B cell (primary cell): ENCODE measurements at regions not wholly inside any gene's neighbourhood (a gene's known extent, or its start where the extent isn't known, plus 50 kb on each side); places are given as distances from the start of the nearest gene placed in this dataset.
"Not testable (repeated sequence)": the region's sequence is repeated elsewhere in the genome, so short reads cannot be mapped to it uniquely, and the experiment has no call there.

Experiments used
- ATAC-seq: fragments of 200-7000 bp; cut with Tn5 transposase; one replicate; pipeline ENCODE4 v1.10.0; 2021; ENCODE audit warnings: low read depth, mild to moderate bottlenecking, moderate number of reproducible peaks, moderate library complexity
- CTCF ChIA-PET: fragments of 350-600 bp; sonication (Branson Sonifier 250); formaldehyde crosslinking; loops from one replicate; lab custom pipeline; 2021; ENCODE audit warnings: antibody characterized with exemption, inconsistent platforms; lab: Charles Lee
- POLR2A ChIA-PET: fragments of 350-600 bp; sonication (Branson Sonifier 250); formaldehyde crosslinking; loops from one replicate; lab custom pipeline; 2021; ENCODE audit warnings: antibody characterized with exemption; lab: Charles Lee
- DNase-seq: peaks from one replicate; pipeline ENCODE4 v3.0.0; 2013
- H2AFZ ChIP-seq: 2 replicates; pipeline ENCODE4 v1.6.1; 2012; ENCODE audit warnings: mild to moderate bottlenecking, low read depth, low read length; ENCODE audit not compliant: insufficient read depth, poor library complexity, severe bottlenecking
- H3K27ac ChIP-seq, 2 donors: 1 replicate in 1 of 2; 2 replicates in 1 of 2; pipeline ENCODE4 v1.5.1; 2012 to 2013; ENCODE audit warnings: low read length in 2 of 2, mild to moderate bottlenecking in 2 of 2, moderate library complexity in 1 of 2
- H3K27me3 ChIP-seq, 4 experiments: fragments of 200-600 bp in 1 of 4; sonication (generic) in 1 of 4; replicated peaks in 1 of 4; 1 replicate in 2 of 4; 2 replicates in 2 of 4; pipeline versions ENCODE4 v1.6.1 to v1.7.0; 2013 to 2016; ENCODE audit warnings: low read length in 3 of 4, mild to moderate bottlenecking in 2 of 4, mixed read lengths in 1 of 4, moderate library complexity in 1 of 4; ENCODE audit not compliant: insufficient read depth in 4 of 4, control insufficient read depth in 3 of 4; ENCODE audit errors: control extremely low read depth in 1 of 4
- H3K36me3 ChIP-seq, 2 experiments: replicated peaks in 1 of 2; 1 replicate in 1 of 2; 2 replicates in 1 of 2; pipeline versions ENCODE4 v1.6.1 to v1.7.1; 2013; ENCODE audit warnings: low read length in 1 of 2; ENCODE audit not compliant: insufficient read depth in 2 of 2, control insufficient read depth in 1 of 2; ENCODE audit errors: control extremely low read depth in 1 of 2, extremely low read depth in 1 of 2
- H3K4me1 ChIP-seq, 2 donors: fragments of 200-600 bp in 1 of 2; sonication (generic) in 1 of 2; 1 replicate in 1 of 2; 2 replicates in 1 of 2; pipeline versions ENCODE4 v1.5.1 to v1.6.1; 2013 to 2017; ENCODE audit warnings: low read length in 2 of 2; ENCODE audit not compliant: control insufficient read depth in 2 of 2, insufficient read depth in 2 of 2
- H3K4me2 ChIP-seq: replicated peaks from 2 replicates; pipeline ENCODE3; 2012; ENCODE audit warnings: mild to moderate bottlenecking, low read depth, low read length; ENCODE audit not compliant: poor library complexity, severe bottlenecking
- H3K4me3 ChIP-seq, 5 experiments: fragments of 200-600 bp in 1 of 5; sonication (generic) in 1 of 5; 1 replicate in 3 of 5; 2 replicates in 2 of 5; pipeline versions ENCODE4 v1.5.1 to v1.7.0; 2011 to 2016; ENCODE audit warnings: low read length in 4 of 5, mild to moderate bottlenecking in 4 of 5, low read depth in 2 of 5, control low read depth in 1 of 5, moderate library complexity in 1 of 5; ENCODE audit not compliant: insufficient read depth in 1 of 5; ENCODE audit errors: control extremely low read depth in 1 of 5, extremely low read depth in 1 of 5
- H3K79me2 ChIP-seq: fragments of 200-600 bp; sonication (generic); one replicate; pipeline ENCODE4 v1.6.0; 2016; ENCODE audit warnings: low read length; ENCODE audit not compliant: control insufficient read depth, insufficient read depth
- H3K9ac ChIP-seq: fragments of 200-600 bp; sonication (generic); 2 replicates; pipeline ENCODE4 v1.6.1; 2017; ENCODE audit warnings: mild to moderate bottlenecking, low read length, moderate library complexity
- H3K9me3 ChIP-seq, 3 donors: one replicate each; pipeline versions ENCODE4 v1.6.1 to v1.7.1; 2013; ENCODE audit warnings: low read length in 2 of 3; ENCODE audit not compliant: control insufficient read depth in 2 of 3, insufficient read depth in 1 of 3; ENCODE audit errors: control extremely low read depth in 1 of 3
- H4K20me1 ChIP-seq: 2 replicates; pipeline ENCODE4 v1.6.0; 2012; ENCODE audit warnings: mild to moderate bottlenecking, low read length; ENCODE audit not compliant: insufficient read depth, control insufficient read depth, poor library complexity, severe bottlenecking
- H3K27ac Mint-ChIP-seq: one replicate; pipeline ENCODE4 v1.8.0; 2021; ENCODE audit warnings: mixed read lengths
- H3K27me3 Mint-ChIP-seq: one replicate; pipeline ENCODE4 v1.8.0; 2021; ENCODE audit warnings: mixed read lengths
- H3K4me1 Mint-ChIP-seq: one replicate; pipeline ENCODE4 v1.8.0; 2021; ENCODE audit warnings: mixed read lengths
- H3K4me3 Mint-ChIP-seq: one replicate; pipeline ENCODE4 v1.8.0; 2021; ENCODE audit warnings: mixed read lengths
- H3K9me3 Mint-ChIP-seq: one replicate; pipeline ENCODE4 v1.8.0; 2022; ENCODE audit warnings: mixed read lengths; ENCODE audit not compliant: insufficient read depth
- CTCF ChIP-seq: fragments of 200-600 bp; IDR thresholded peaks from one replicate; pipeline ENCODE4 v1.8.0; 2022; ENCODE audit warnings: antibody characterized with exemption, mild to moderate bottlenecking
- EZH2 ChIP-seq: IDR thresholded peaks from 2 replicates; pipeline ENCODE4 v1.6.1; 2012; ENCODE audit warnings: borderline replicate concordance, low read depth, mild to moderate bottlenecking, moderate library complexity, low read length; ENCODE audit not compliant: insufficient read depth, poor library complexity, severe bottlenecking
- WGBS: methylation state at CpG from one replicate; pipeline ENCODE4 v1.1.5; 2013; ENCODE audit warnings: missing lambda C conversion rate; ENCODE audit not compliant: insufficient coverage; 5-methylcytosine and 5-hydroxymethylcytosine counted together
- intact Hi-C: fragments of 100-400 bp; cut with micrococcal nuclease; formaldehyde crosslinking; loops from one replicate; pipeline ENCODE4 v1.10.0; 2022

- intact Hi-C loops: no loop called here
- ChIA-PET CTCF (no interaction called here), POLR2A (no interaction called here)
- TF ChIP-seq CTCF (no peak), EZH2 (no peak)
- H4K20me1 ChIP-seq: no peaks in the 10 kb centered on the region
- ATAC-seq: no peak
- WGBS: no CpG with 5 or more reads among the region's 1 CpG
- Mint-ChIP-seq H3K4me1 (no peaks in the 10 kb centered on the region), H3K9me3 (no peaks in the 10 kb centered on the region), H3K27me3 (peaks cover 6% of the 10 kb centered on the region), H3K4me3 (no peak overlapping the region), H3K27ac (no peak overlapping the region)
- H3K27ac ChIP-seq: no peak overlapping the region
- H2AFZ ChIP-seq: no peak overlapping the region
- H3K27me3 ChIP-seq: no peaks in the 10 kb centered on the region
- no peak overlapping the region for H3K4me2 ChIP-seq
- H3K79me2 ChIP-seq: no peaks in the 10 kb centered on the region
- DNase-seq: no peak
- no peak overlapping the region for H3K9ac ChIP-seq
- H3K4me3 ChIP-seq: no peak overlapping the region
- no peaks in the 10 kb centered on the region for H3K36me3 ChIP-seq
- no peaks in the 10 kb centered on the region for H3K9me3 ChIP-seq
- H3K4me1 ChIP-seq: no peaks in the 10 kb centered on the region
Observed at GRCh38 chr10:30133198-30133597, 73.8 kb upstream of the JCAD start.

- H3K79me2 ChIP-seq, H3K27me3 Mint-ChIP-seq, POLR2A ChIA-PET, H3K9me3 Mint-ChIP-seq, H3K4me1 ChIP-seq, H3K36me3 ChIP-seq, H3K4me3 ChIP-seq, H3K9me3 ChIP-seq, H3K27ac Mint-ChIP-seq, H3K9ac ChIP-seq, DNase-seq, H2AFZ ChIP-seq, H3K27me3 ChIP-seq, intact Hi-C loops, CTCF ChIA-PET, H4K20me1 ChIP-seq, H3K4me3 Mint-ChIP-seq, ATAC-seq, H3K4me2 ChIP-seq, H3K27ac ChIP-seq, H3K4me1 Mint-ChIP-seq: not testable (repeated sequence)
- 92% methylated on average over 13 of the region's 13 CpGs for WGBS
Observed at GRCh38 chr10:30131369-30131768, 72.0 kb upstream of the JCAD start.

GRCh38 chr10:30129326-30129725 lies 69.9 kb upstream of the JCAD start:
- H3K4me2 ChIP-seq, POLR2A ChIA-PET, H3K9me3 Mint-ChIP-seq, H4K20me1 ChIP-seq, H3K27me3 Mint-ChIP-seq, H3K4me3 ChIP-seq, H3K4me1 ChIP-seq, H3K27ac Mint-ChIP-seq, H3K36me3 ChIP-seq, H2AFZ ChIP-seq, H3K4me3 Mint-ChIP-seq, H3K27me3 ChIP-seq, ATAC-seq, CTCF ChIA-PET, H3K9me3 ChIP-seq, H3K79me2 ChIP-seq, H3K27ac ChIP-seq, intact Hi-C loops, DNase-seq, H3K9ac ChIP-seq, H3K4me1 Mint-ChIP-seq: not testable (repeated sequence)
- 98% methylated on average over 5 of the region's 8 CpGs for WGBS
